ENCODE measurements at regions not wholly inside any gene's neighbourhood (a gene's known extent, or its start where the extent isn't known, plus 50 kb on each side); places are given as distances from the start of the nearest gene placed in this dataset.

- Histone ChIP-seq H3K36me3 (no peaks in the 10 kb centered on the region), H3K9me3 (peaks cover 0 to 5% (median 0%) of the 10 kb centered on the region in 4 donors), H3K27me3 (no peaks in the 10 kb centered on the region), H3K4me3 (no peak overlapping the region), H3K27ac (no peak overlapping the region), H3K4me1 (no peaks in the 10 kb centered on the region)
- intact Hi-C loops (cut with DNase I), result no loop called here
- TF ChIP-seq EP300 (IDR thresholded peaks at IDR 0.05), result no peak
- no peak for TF ChIP-seq POLR2A (IDR thresholded peaks at IDR 0.05)
- no peak for TF ChIP-seq POLR2AphosphoS5 (IDR thresholded peaks at IDR 0.05)
- TF ChIP-seq CTCF (IDR thresholded peaks at IDR 0.05), result no peak
- WGBS, 2 donors, result 63 to 80% methylated on average over 7 of the region's 7 CpGs
- no peak for DNase-seq
Observed at GRCh38 chr7:68362745-68363518, 1235.3 kb upstream of the AUTS2 start.

GRCh38 chr7:68364886-68365625, 1233.2 kb upstream of the AUTS2 start:
- 59 to 65% methylated on average over 5 of the region's 5 CpGs for WGBS, 2 donors
- TF ChIP-seq POLR2A (IDR thresholded peaks at IDR 0.05) (no peak), CTCF (IDR thresholded peaks at IDR 0.05) (no peak), POLR2AphosphoS5 (IDR thresholded peaks at IDR 0.05) (no peak), EP300 (IDR thresholded peaks at IDR 0.05) (no peak)
- Histone ChIP-seq H3K4me1 (no peaks in the 10 kb centered on the region), H3K27me3 (no peaks in the 10 kb centered on the region), H3K27ac (no peak overlapping the region), H3K9me3 (peaks cover 0 to 5% (median 0%) of the 10 kb centered on the region in 4 donors), H3K4me3 (no peak overlapping the region), H3K36me3 (no peaks in the 10 kb centered on the region)
- intact Hi-C loops (cut with DNase I), result no loop called here
- no peak for DNase-seq

- no peaks in the 10 kb centered on the region for H3K9me3 ChIP-seq
- 54 to 67% methylated on average over 7 of the region's 7 CpGs for WGBS, 2 donors
Observed at GRCh38 chr7:68371985-68372384, 1226.3 kb upstream of the AUTS2 start.

GRCh38 chr7:68376131-68376661, 1222.1 kb upstream of the AUTS2 start:
- TF ChIP-seq POLR2A (IDR thresholded peaks at IDR 0.05) (no peak), POLR2AphosphoS5 (IDR thresholded peaks at IDR 0.05) (no peak), EP300 (IDR thresholded peaks at IDR 0.05) (no peak), CTCF (IDR thresholded peaks at IDR 0.05) (no peak)
- no peaks in the 10 kb centered on the region for H3K4me1 ChIP-seq
- intact Hi-C loops (cut with DNase I), result no loop called here
- no peak overlapping the region for H3K27ac ChIP-seq
- no peaks in the 10 kb centered on the region for H3K36me3 ChIP-seq
- no peaks in the 10 kb centered on the region for H3K27me3 ChIP-seq
- H3K4me3 ChIP-seq, result no peak overlapping the region
- DNase-seq, result no peak
- no peaks in the 10 kb centered on the region for H3K9me3 ChIP-seq
- 81% methylated on average over 2 of the region's 2 CpGs for WGBS, 2 donors

More at GRCh38 chr7:68371985-68372384, 1226.3 kb upstream of the AUTS2 start:
- no peak for DNase-seq
- H3K27ac ChIP-seq, result no peak overlapping the region
- TF ChIP-seq CTCF (IDR thresholded peaks at IDR 0.05) (no peak), EP300 (IDR thresholded peaks at IDR 0.05) (no peak), POLR2AphosphoS5 (IDR thresholded peaks at IDR 0.05) (no peak), POLR2A (IDR thresholded peaks at IDR 0.05) (no peak)
- intact Hi-C loops (cut with DNase I), result no loop called here
- H3K36me3 ChIP-seq, result no peaks in the 10 kb centered on the region
- H3K27me3 ChIP-seq, result no peaks in the 10 kb centered on the region
- no peak overlapping the region for H3K4me3 ChIP-seq
- no peaks in the 10 kb centered on the region for H3K4me1 ChIP-seq
